C1 segment of cervical spinal cord (tissue), 14 donors: ENCODE measurements at regions not wholly inside any gene's neighbourhood (a gene's known extent, or its start where the extent isn't known, plus 50 kb on each side); places are given as distances from the start of the nearest gene placed in this dataset.
"Not testable (repeated sequence)": the region's sequence is repeated elsewhere in the genome, so short reads cannot be mapped to it uniquely, and the experiment has no call there.

Source experiments
- DNase-seq, 14 donors: peaks; one replicate each; lab custom pipeline; 2025; lab: John Stamatoyannopoulos, UW

GRCh38 chr22:22346401-22347107 lies 102.0 kb downstream of the VPREB1 start:
- no peak for DNase-seq

- peak in 11 of 14 donors; percentile 27 to 75 (median 59) for DNase-seq
Measured at GRCh38 chr22:22348127-22348814, 103.7 kb downstream of the VPREB1 start.

GRCh38 chr22:22348815-22349454 lies 104.3 kb downstream of the VPREB1 start:
- DNase-seq = no peak

GRCh38 chr22:22349455-22349836 lies 104.9 kb downstream of the VPREB1 start:
- no peak for DNase-seq

GRCh38 chr22:22351366-22351765 lies 106.8 kb downstream of the VPREB1 start:
- DNase-seq = no peak

- DNase-seq = no peak
Measured at GRCh38 chr22:22352371-22352999, 107.9 kb downstream of the VPREB1 start.

- DNase-seq = no peak
Measured at GRCh38 chr22:22355096-22355834, 110.7 kb downstream of the VPREB1 start.

GRCh38 chr22:22357024-22357883 lies 112.7 kb downstream of the VPREB1 start:
- DNase-seq = peak in 12 of 14 donors; percentile 10 to 84 (median 68)

GRCh38 chr22:22358152-22358551 lies 113.6 kb downstream of the VPREB1 start:
- no peak for DNase-seq

- DNase-seq = no peak
Measured at GRCh38 chr22:22358686-22359085, 114.1 kb downstream of the VPREB1 start.

- no peak for DNase-seq
Measured at GRCh38 chr22:22359465-22359864, 114.9 kb downstream of the VPREB1 start.

- DNase-seq = no peak
Measured at GRCh38 chr22:22360014-22360413, 115.4 kb downstream of the VPREB1 start.

GRCh38 chr22:22362311-22362710 lies 117.7 kb downstream of the VPREB1 start:
- no peak for DNase-seq

GRCh38 chr22:22362936-22363335 lies 118.3 kb downstream of the VPREB1 start:
- DNase-seq = no peak

- DNase-seq = no peak
Measured at GRCh38 chr22:22364207-22364606, 119.6 kb downstream of the VPREB1 start.

- DNase-seq = no peak
Measured at GRCh38 chr22:22366537-22366936, 122.0 kb downstream of the VPREB1 start.

GRCh38 chr22:22368516-22368915 lies 123.9 kb downstream of the VPREB1 start:
- peak in 5 of 14 donors; percentile 11 to 31 (median 17) for DNase-seq

- DNase-seq = not testable (repeated sequence)
Measured at GRCh38 chr22:22369219-22369963, 124.8 kb downstream of the VPREB1 start.

- DNase-seq = peak in 6 of 14 donors; percentile 24 to 56 (median 40)
Measured at GRCh38 chr22:22369964-22370270, 125.3 kb downstream of the VPREB1 start.

- DNase-seq = peak in 7 of 14 donors; percentile 6 to 44 (median 27)
Measured at GRCh38 chr22:22371031-22371541, 126.5 kb downstream of the VPREB1 start.
